ENCODE measurements at regions not wholly inside any gene's neighbourhood (a gene's known extent, or its start where the extent isn't known, plus 50 kb on each side); places are given as distances from the start of the nearest gene placed in this dataset.

GRCh38 chr10:57119684-57120083 lies 758.6 kb upstream of the ZWINT start:
- TF ChIP-seq CTCF (IDR thresholded peaks at IDR 0.05) (no peak), POLR2A (IDR thresholded peaks at IDR 0.05) (no peak)

Measured in esophagus squamous epithelium (tissue), 4 donors.